Neural cell (in vitro differentiated cells): ENCODE measurements at regions not wholly inside any gene's neighbourhood (a gene's known extent, or its start where the extent isn't known, plus 50 kb on each side); places are given as distances from the start of the nearest gene placed in this dataset.

Source experiments
- H2AFZ ChIP-seq: fragments of 200-600, 300-800 bp; sonication (generic), shearing (Covaris generic); 2 replicates; pipeline ENCODE4 v1.6.0; 2014; ENCODE audit warnings: low read depth, mild to moderate bottlenecking, antibody characterized with exemption, low read length, moderate library complexity
- H3F3A ChIP-seq: fragments of 200-600 bp; shearing (Covaris generic); 2 replicates; pipeline ENCODE4 v1.6.1; 2016; ENCODE audit warnings: mild to moderate bottlenecking, moderate library complexity, mixed read lengths, antibody characterized with exemption, low read length; ENCODE audit not compliant: insufficient read depth, poor library complexity, severe bottlenecking
- H3K27ac ChIP-seq: fragments of 200-600, 300-800 bp; sonication (generic), shearing (Covaris generic); 2 replicates; pipeline ENCODE4 v1.5.1; 2014; ENCODE audit warnings: mild to moderate bottlenecking, low read length, moderate library complexity
- H3K27me3 ChIP-seq: fragments of 300-800, 200-600 bp; sonication (generic), shearing (Covaris generic); 2 replicates; pipeline ENCODE4 v1.6.0; 2014; ENCODE audit warnings: mild to moderate bottlenecking, low read depth, low read length, moderate library complexity; ENCODE audit not compliant: insufficient read depth
- H3K36me3 ChIP-seq: fragments of 300-800, 200-600 bp; sonication (generic), shearing (Covaris generic); 2 replicates; pipeline ENCODE4 v1.5.1; 2014; ENCODE audit warnings: mild to moderate bottlenecking, antibody characterized with exemption, low read length, moderate library complexity; ENCODE audit not compliant: insufficient read depth
- H3K4me2 ChIP-seq: fragments of 300-800, 200-600 bp; sonication (generic), shearing (Covaris generic); 2 replicates; pipeline ENCODE4 v1.6.0; 2014; ENCODE audit warnings: mild to moderate bottlenecking, low read length
- H3K4me3 ChIP-seq: fragments of 300-800, 200-600 bp; sonication (generic), shearing (Covaris generic); 2 replicates; pipeline ENCODE4 v1.5.1; 2014; ENCODE audit warnings: mild to moderate bottlenecking, low read length, moderate library complexity
- H3K79me2 ChIP-seq: fragments of 200-600 bp; shearing (Covaris generic); replicated peaks from 2 replicates; pipeline ENCODE4 v1.6.0; 2014; ENCODE audit warnings: mild to moderate bottlenecking, low read length, moderate library complexity; ENCODE audit not compliant: insufficient read depth
- H3K9ac ChIP-seq: fragments of 300-800, 200-600 bp; sonication (generic), shearing (Covaris generic); 2 replicates; pipeline ENCODE4 v1.6.1; 2016; ENCODE audit warnings: mild to moderate bottlenecking, low read length, mixed read lengths
- H3K9me2 ChIP-seq: fragments of 200-600 bp; shearing (Covaris generic); 2 replicates; pipeline ENCODE4 v1.6.1; 2016; ENCODE audit warnings: mild to moderate bottlenecking, low read length, mixed read lengths; ENCODE audit not compliant: insufficient read depth
- H3K9me3 ChIP-seq: fragments of 200-600, 300-800 bp; sonication (generic), shearing (Covaris generic); 2 replicates; pipeline ENCODE4 v1.6.1; 2016; ENCODE audit warnings: mild to moderate bottlenecking, mixed run types, low read length, moderate library complexity, mixed read lengths
- H4K20me1 ChIP-seq: fragments of 200-600 bp; shearing (Covaris generic); 2 replicates; pipeline ENCODE4 v1.6.1; 2016; ENCODE audit warnings: mild to moderate bottlenecking, mixed run types; ENCODE audit not compliant: insufficient read depth
- CTCF ChIP-seq: fragments of 450-650 bp; IDR thresholded peaks from 2 replicates; pipeline ENCODE4 v1.5.1; 2014; ENCODE audit warnings: antibody characterized with exemption, mild to moderate bottlenecking, moderate library complexity; ENCODE audit not compliant: poor library complexity, severe bottlenecking
- EP300 ChIP-seq: fragments of 450-650 bp; conservative IDR thresholded peaks from 2 replicates; pipeline ENCODE4 v1.6.1; 2014; ENCODE audit warnings: antibody characterized with exemption, mild to moderate bottlenecking, moderate library complexity; ENCODE audit not compliant: poor library complexity, severe bottlenecking
- EZH2 ChIP-seq: fragments of 200-600, 300-800 bp; shearing (Covaris generic), sonication (generic); IDR thresholded peaks from 2 replicates; pipeline ENCODE4 v1.6.1; 2014; ENCODE audit warnings: antibody characterized with exemption, low read length, borderline replicate concordance, mild to moderate bottlenecking; ENCODE audit not compliant: insufficient read depth, poor library complexity, severe bottlenecking
- MXI1 ChIP-seq: fragments of 450-650 bp; conservative IDR thresholded peaks from 2 replicates; pipeline ENCODE4 v1.6.1; 2014; ENCODE audit warnings: antibody characterized with exemption, mild to moderate bottlenecking; ENCODE audit not compliant: poor library complexity, severe bottlenecking
- POLR2AphosphoS5 ChIP-seq: IDR thresholded peaks from 2 replicates; pipeline ENCODE4 v1.6.1; 2012
- RAD21 ChIP-seq: fragments of 450-650 bp; conservative IDR thresholded peaks from 2 replicates; pipeline ENCODE4 v1.6.1; 2014; ENCODE audit warnings: antibody characterized with exemption, mild to moderate bottlenecking, moderate library complexity
- REST ChIP-seq: IDR thresholded peaks from 2 replicates; pipeline ENCODE4 v1.6.1; 2012; ENCODE audit warnings: borderline replicate concordance
- SMC3 ChIP-seq: fragments of 450-650 bp; conservative IDR thresholded peaks from 2 replicates; pipeline ENCODE4 v1.6.1; 2014; ENCODE audit warnings: antibody characterized with exemption, mild to moderate bottlenecking, moderate library complexity; ENCODE audit not compliant: poor library complexity
- TAF1 ChIP-seq: IDR thresholded peaks from 2 replicates; pipeline ENCODE4 v1.6.1; 2012; ENCODE audit warnings: low read depth

DNA sequence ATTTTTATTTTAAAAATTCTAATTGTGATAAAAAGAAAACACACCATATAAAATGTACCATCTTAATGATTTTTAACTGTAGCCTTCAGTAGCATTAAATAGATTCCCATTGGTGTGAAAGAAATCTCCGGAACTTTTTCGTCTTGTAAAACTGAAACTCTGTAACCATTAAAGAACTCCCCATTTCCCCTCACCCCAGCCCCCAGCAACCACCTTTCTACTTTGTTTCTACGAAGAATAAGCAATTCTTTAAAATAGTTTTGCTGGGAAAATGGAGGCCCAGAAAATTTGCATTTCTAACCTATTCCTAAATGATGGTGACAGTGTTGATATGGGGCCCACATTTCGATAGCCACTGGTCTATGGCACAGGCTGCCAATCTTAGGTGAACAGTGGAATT, 305.4 kb upstream of the PFKP start:
- Histone ChIP-seq H3K27me3 (no peaks in the 10 kb centered on the region), H3K9me3 (no peaks in the 10 kb centered on the region), H3F3A (no peaks in the 10 kb centered on the region), H3K9me2 (no peaks in the 10 kb centered on the region), H3K36me3 (no peaks in the 10 kb centered on the region), H3K4me2 (no peak overlapping the region), H3K27ac (no peak overlapping the region), H2AFZ (no peak overlapping the region), H3K79me2 (no peaks in the 10 kb centered on the region), H3K9ac (no peak overlapping the region), H3K4me3 (no peak overlapping the region), H4K20me1 (no peaks in the 10 kb centered on the region)
- no peak for TF ChIP-seq POLR2AphosphoS5
- no peak for TF ChIP-seq REST
- TF ChIP-seq EZH2, result no peak
- TF ChIP-seq TAF1, result no peak
- no peak for TF ChIP-seq EP300

GRCh38 chr10:2761311-2761710, 306.0 kb upstream of the PFKP start:
- TF ChIP-seq POLR2AphosphoS5, result no peak
- no peak for TF ChIP-seq CTCF
- no peak for TF ChIP-seq RAD21
- no peak for TF ChIP-seq MXI1
- no peak for TF ChIP-seq REST
- TF ChIP-seq EP300, result no peak
- TF ChIP-seq EZH2, result no peak
- TF ChIP-seq TAF1, result no peak
- TF ChIP-seq SMC3, result no peak
- no peaks in the 10 kb centered on the region for H3K27me3 ChIP-seq

More at GRCh38 chr10:2761311-2761710, 306.0 kb upstream of the PFKP start:
- Histone ChIP-seq H2AFZ (no peak overlapping the region), H3F3A (no peaks in the 10 kb centered on the region), H3K9ac (no peak overlapping the region), H3K36me3 (no peaks in the 10 kb centered on the region), H3K4me3 (no peak overlapping the region), H3K79me2 (no peaks in the 10 kb centered on the region), H3K9me2 (no peaks in the 10 kb centered on the region), H3K9me3 (no peaks in the 10 kb centered on the region), H3K4me2 (no peak overlapping the region), H3K27ac (no peak overlapping the region), H4K20me1 (no peaks in the 10 kb centered on the region)
